Suprapubic skin (tissue), 4 donors: ENCODE measurements at regions not wholly inside any gene's neighbourhood (a gene's known extent, or its start where the extent isn't known, plus 50 kb on each side); places are given as distances from the start of the nearest gene placed in this dataset.

ENCODE experiments used
- DNase-seq, 2 donors: peaks; one replicate each; pipeline ENCODE4 v3.0.0-alpha.2; 2019; ENCODE audit warnings: low spot score in 2 of 2
- H3K27ac ChIP-seq: fragments of 200-600 bp; sonication (generic); one replicate; pipeline ENCODE4 v1.5.1; 2019
- H3K27me3 ChIP-seq: fragments of 200-600 bp; sonication (generic); one replicate; pipeline ENCODE4 v1.5.1; 2019
- H3K36me3 ChIP-seq: fragments of 200-600 bp; sonication (generic); one replicate; pipeline ENCODE4 v1.5.1; 2019
- H3K4me1 ChIP-seq: fragments of 200-600 bp; sonication (generic); one replicate; pipeline ENCODE4 v1.5.1; 2019
- H3K4me3 ChIP-seq: fragments of 200-600 bp; sonication (generic); one replicate; pipeline ENCODE4 v1.5.1; 2019; ENCODE audit warnings: mild to moderate bottlenecking
- H3K9me3 ChIP-seq: fragments of 200-600 bp; sonication (generic); one replicate; pipeline ENCODE4 v1.5.1; 2019
- CTCF ChIP-seq, 2 donors: fragments of 200-600 bp in 1 of 2; fragments of 450-650 bp in 1 of 2; sonication (generic) in 1 of 2; IDR thresholded peaks; one replicate each; pipeline ENCODE4 v1.5.1; 2016 to 2019; ENCODE audit warnings: antibody characterized with exemption in 2 of 2, mild to moderate bottlenecking in 1 of 2, moderate library complexity in 1 of 2
- EP300 ChIP-seq: sonication (generic); formaldehyde crosslinking; IDR thresholded peaks from one replicate; pipeline ENCODE4 v1.6.1; 2017; ENCODE audit warnings: antibody characterized with exemption
- POLR2A ChIP-seq, 2 donors: fragments of 450-650 bp; IDR thresholded peaks; one replicate each; pipeline ENCODE4 v1.6.1; 2017; ENCODE audit warnings: antibody characterized with exemption in 2 of 2, mild to moderate bottlenecking in 2 of 2, moderate library complexity in 2 of 2
- POLR2AphosphoS5 ChIP-seq, 3 donors: sonication (generic); formaldehyde crosslinking; IDR thresholded peaks; one replicate each; pipeline ENCODE4 v1.6.1; 2017; ENCODE audit warnings: antibody characterized with exemption in 3 of 3
- WGBS: methylation state at CpG from one replicate; pipeline ENCODE4 v1.1.5; 2018; 5-methylcytosine and 5-hydroxymethylcytosine counted together

GRCh38 chr5:167413506-167413905 is 877.9 kb upstream of the WWC1 start:
- WGBS = 66% methylated on average over 5 of the region's 5 CpGs

GRCh38 chr5:167414611-167415010 is 876.8 kb upstream of the WWC1 start:
- WGBS = 68% methylated on average over 4 of the region's 4 CpGs
- H3K9me3 ChIP-seq = no peaks in the 10 kb centered on the region
- H3K4me1 ChIP-seq = no peaks in the 10 kb centered on the region
- no peak overlapping the region for H3K4me3 ChIP-seq
- no peak overlapping the region for H3K27ac ChIP-seq
- TF ChIP-seq POLR2AphosphoS5 (IDR thresholded peaks at IDR 0.05) (no peak), POLR2A (IDR thresholded peaks at IDR 0.05) (no peak), CTCF (IDR thresholded peaks at IDR 0.05) (no peak), EP300 (no peak)
- no peak for DNase-seq
- no peaks in the 10 kb centered on the region for H3K36me3 ChIP-seq
- no peaks in the 10 kb centered on the region for H3K27me3 ChIP-seq

More at GRCh38 chr5:167413506-167413905, 877.9 kb upstream of the WWC1 start:
- Histone ChIP-seq H3K27ac (no peak overlapping the region), H3K9me3 (no peaks in the 10 kb centered on the region), H3K4me1 (no peaks in the 10 kb centered on the region), H3K36me3 (no peaks in the 10 kb centered on the region), H3K27me3 (no peaks in the 10 kb centered on the region), H3K4me3 (no peak overlapping the region)
- DNase-seq = no peak
- TF ChIP-seq EP300 (no peak), POLR2AphosphoS5 (IDR thresholded peaks at IDR 0.05) (no peak), CTCF (IDR thresholded peaks at IDR 0.05) (no peak), POLR2A (IDR thresholded peaks at IDR 0.05) (no peak)

- Histone ChIP-seq H3K27me3 (no peaks in the 10 kb centered on the region), H3K36me3 (no peaks in the 10 kb centered on the region), H3K27ac (no peak overlapping the region), H3K4me3 (no peak overlapping the region), H3K4me1 (no peaks in the 10 kb centered on the region), H3K9me3 (no peaks in the 10 kb centered on the region)
- no peak for DNase-seq
- TF ChIP-seq EP300 = no peak
- no peak for TF ChIP-seq POLR2A (IDR thresholded peaks at IDR 0.05)
- TF ChIP-seq CTCF (IDR thresholded peaks at IDR 0.05) = no peak
- no peak for TF ChIP-seq POLR2AphosphoS5 (IDR thresholded peaks at IDR 0.05)
- 50% methylated on average over 10 of the region's 10 CpGs for WGBS
Observed at GRCh38 chr5:167415779-167416746, 875.4 kb upstream of the WWC1 start.

- TF ChIP-seq CTCF (IDR thresholded peaks at IDR 0.05) = no peak
- TF ChIP-seq POLR2AphosphoS5 (IDR thresholded peaks at IDR 0.05) = no peak
- no peak for TF ChIP-seq EP300
- TF ChIP-seq POLR2A (IDR thresholded peaks at IDR 0.05) = no peak
- no peak for DNase-seq
- 84% methylated on average over 4 of the region's 4 CpGs for WGBS
Observed at GRCh38 chr5:167417662-167418061, 873.8 kb upstream of the WWC1 start.

GRCh38 chr5:167425161-167425560 is 866.3 kb upstream of the WWC1 start:
- WGBS = 66% methylated on average over 3 of the region's 3 CpGs
- H3K36me3 ChIP-seq = no peaks in the 10 kb centered on the region

More at GRCh38 chr5:167417662-167418061, 873.8 kb upstream of the WWC1 start:
- H3K9me3 ChIP-seq = no peaks in the 10 kb centered on the region
- no peaks in the 10 kb centered on the region for H3K36me3 ChIP-seq
- no peak overlapping the region for H3K4me3 ChIP-seq
- H3K4me1 ChIP-seq = no peaks in the 10 kb centered on the region
- no peaks in the 10 kb centered on the region for H3K27me3 ChIP-seq
- no peak overlapping the region for H3K27ac ChIP-seq

More at GRCh38 chr5:167425161-167425560, 866.3 kb upstream of the WWC1 start:
- Histone ChIP-seq H3K4me3 (no peak overlapping the region), H3K27me3 (no peaks in the 10 kb centered on the region), H3K4me1 (no peaks in the 10 kb centered on the region), H3K27ac (no peak overlapping the region), H3K9me3 (no peaks in the 10 kb centered on the region)
- TF ChIP-seq POLR2AphosphoS5 (IDR thresholded peaks at IDR 0.05) = no peak
- no peak for TF ChIP-seq POLR2A (IDR thresholded peaks at IDR 0.05)
- TF ChIP-seq CTCF (IDR thresholded peaks at IDR 0.05) = no peak
- no peak for TF ChIP-seq EP300
- no peak for DNase-seq
